Putamen (tissue), 1 donor: ENCODE measurements at regions not wholly inside any gene's neighbourhood (a gene's known extent, or its start where the extent isn't known, plus 50 kb on each side); places are given as distances from the start of the nearest gene placed in this dataset.

Experiments
- DNase-seq: peaks from one replicate; pipeline ENCODE4 v3.0.0-alpha.2; 2016; ENCODE audit warnings: low spot score

DNA sequence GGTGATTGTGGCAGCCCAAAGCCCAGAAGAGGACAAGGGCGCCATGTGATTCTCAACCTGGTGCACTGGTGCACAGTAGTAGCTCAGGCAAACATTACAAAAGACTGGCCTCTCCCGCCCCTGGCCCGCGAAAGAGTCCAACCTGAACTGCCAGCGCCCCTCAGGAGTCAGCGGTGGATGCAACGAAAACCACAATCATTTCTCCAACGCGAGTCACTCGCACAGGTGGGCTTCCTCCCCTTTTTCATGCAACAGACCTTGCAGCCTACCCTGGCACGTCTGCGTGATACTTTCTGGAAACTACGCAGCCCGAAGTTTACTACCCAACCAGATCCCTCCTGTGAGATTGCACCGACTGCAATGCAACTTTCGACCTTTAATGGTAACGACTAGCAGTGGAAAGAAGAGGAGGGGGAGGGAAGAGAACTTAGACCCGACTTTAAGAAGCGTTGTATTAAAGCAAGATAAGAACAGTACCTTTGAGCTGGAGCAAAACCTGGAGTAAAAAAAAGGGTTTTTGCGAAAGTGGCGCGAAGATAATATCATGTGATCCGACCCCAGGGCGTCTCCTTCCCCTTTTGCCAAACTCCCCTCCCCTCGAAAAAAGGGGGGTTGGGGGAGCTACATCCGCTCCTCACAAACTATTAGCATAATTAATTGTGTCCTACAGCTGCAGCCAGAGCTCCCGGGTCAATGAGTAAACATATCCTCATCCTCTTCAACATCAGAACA lies 63.3 kb upstream of the CCDC160 start:
- DNase-seq, result no peak

GRCh38 chrX:134174273-134174660 lies 62.7 kb upstream of the CCDC160 start:
- DNase-seq, result no peak

DNA sequence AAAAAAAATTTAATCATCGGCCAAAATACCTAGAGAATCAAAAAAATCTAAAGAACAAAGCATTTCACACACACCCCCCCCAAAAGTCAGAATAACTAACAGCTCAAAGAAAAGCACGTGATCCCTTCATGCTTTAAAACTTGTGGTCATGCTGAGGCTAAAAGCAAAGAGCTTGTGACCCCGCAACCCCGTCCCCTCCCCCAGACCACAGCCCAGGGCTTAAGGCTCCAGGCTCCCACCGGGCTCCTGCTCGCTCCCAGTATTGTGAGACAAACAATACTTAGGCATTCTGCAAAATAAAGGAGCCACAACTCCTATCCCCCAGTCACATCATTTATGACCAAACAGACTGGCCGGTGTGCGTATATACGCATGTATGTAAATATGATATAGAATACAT lies 62.1 kb upstream of the CCDC160 start:
- no peak for DNase-seq

DNA sequence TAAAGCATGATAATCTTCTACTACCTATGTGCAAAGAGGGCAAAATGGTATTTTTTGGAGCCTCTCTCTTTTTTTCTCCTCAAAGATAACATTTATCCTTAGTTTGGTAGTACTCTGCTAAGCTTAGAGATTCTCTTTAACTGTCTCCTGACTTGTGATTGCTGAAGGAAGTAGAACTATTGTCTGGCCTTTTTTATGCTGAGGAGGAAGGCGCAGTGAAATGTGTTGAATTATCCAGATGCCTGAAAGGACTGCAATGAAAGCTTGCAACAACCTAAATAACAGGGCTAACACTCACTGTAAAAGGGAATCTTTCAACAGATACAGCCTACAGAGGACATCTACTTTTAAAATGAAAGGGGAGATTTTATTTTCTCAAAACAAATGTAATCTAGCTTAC lies 59.5 kb upstream of the CCDC160 start:
- DNase-seq, result no peak

DNA sequence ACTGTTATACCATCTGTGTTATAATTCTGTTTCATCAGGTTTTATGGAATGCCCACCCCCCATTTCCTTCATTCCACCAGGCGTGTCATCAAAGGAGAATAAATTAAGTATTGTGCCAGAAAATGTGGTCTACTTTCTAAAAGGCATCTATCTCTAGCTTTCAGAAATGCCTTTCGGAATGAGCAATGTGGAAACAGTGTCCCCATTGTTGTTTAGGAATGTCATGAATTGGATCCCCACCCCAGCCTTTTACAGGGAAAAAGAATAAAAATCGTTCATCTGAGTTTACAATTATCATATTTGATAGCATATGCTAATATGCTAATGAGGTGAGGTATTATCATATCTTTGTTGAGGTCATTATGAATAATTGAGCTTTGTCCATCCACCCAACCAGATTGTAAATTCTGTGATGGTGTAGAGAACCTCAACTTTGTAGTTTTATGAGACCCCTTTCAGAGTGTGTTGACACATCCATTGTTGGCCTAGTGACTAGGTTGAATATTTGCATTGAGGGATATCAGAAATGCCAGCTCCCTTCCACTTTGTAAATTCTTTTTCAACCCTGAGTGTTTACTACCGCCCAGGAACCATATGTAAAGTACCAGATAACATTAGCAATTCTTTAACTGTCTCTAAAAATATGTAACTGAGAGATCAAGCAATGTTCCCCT lies 56.2 kb upstream of the CCDC160 start:
- no peak for DNase-seq

GRCh38 chrX:134181275-134181660 lies 55.7 kb upstream of the CCDC160 start:
- no peak for DNase-seq

- DNase-seq, result no peak
Observed at GRCh38 chrX:134183665-134184064, 53.3 kb upstream of the CCDC160 start.

DNA sequence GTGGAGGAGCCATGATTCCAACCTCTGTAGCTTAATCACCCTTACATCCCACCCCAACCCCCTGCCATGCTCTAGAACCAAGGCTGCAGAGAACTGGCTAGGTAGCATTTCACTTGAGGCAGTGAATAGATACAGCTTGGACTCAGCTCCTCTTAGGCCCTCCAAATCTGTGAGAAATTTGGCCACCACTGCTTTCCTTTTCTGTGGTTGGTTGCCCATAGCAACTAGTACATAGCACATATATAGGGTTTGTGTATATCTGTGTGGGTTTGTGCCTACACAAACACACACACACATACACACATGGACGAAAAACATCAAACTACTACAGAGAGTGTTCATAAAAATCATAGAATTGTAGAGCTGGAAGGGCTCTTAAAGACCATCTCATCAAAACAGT lies 52.0 kb upstream of the CCDC160 start:
- DNase-seq, result no peak

DNA sequence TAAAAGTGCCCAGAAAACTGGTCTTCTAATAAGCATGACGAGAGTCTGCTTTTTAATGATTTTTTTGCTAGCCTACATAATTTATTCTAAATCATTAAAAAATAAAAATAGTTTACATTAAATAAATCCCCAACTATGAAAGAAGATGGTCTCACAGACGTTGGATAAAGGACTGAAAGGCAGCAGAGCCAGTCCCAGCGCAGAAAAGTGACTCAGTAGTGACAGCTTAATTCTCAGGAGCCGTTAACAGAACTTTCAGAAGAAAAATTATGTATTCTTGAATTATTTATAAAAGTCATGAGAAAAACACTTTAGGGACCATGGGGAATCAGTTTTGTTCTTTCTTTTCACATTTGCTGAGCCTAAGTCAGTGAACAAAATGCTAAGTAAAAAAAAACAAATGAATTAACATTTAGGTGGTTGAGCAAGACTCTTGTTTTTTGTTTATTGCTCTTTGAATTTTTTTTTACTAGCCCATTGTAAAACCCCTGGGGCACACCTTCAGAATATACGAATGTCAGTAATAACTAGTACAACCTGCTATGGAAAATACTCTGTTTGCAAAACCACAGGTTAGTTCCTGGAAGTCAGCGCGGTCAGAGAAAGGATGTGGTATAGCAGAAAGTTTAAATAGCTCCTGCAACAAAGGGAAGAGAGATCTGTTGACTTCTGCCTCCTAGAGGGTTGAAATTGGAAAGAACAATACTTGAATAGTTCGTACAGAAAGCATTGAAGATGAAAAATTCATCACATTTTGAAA lies 50.4 kb upstream of the CCDC160 start:
- DNase-seq, result no peak
